Astrocyte (in vitro differentiated cells and primary cell): ENCODE measurements at regions not wholly inside any gene's neighbourhood (a gene's known extent, or its start where the extent isn't known, plus 50 kb on each side); places are given as distances from the start of the nearest gene placed in this dataset.
"Not testable (repeated sequence)": the region's sequence is repeated elsewhere in the genome, so short reads cannot be mapped to it uniquely, and the experiment has no call there.

Experiments
- DNase-seq: peaks from one replicate; pipeline ENCODE4 v3.0.0-alpha.2; 2010; ENCODE audit warnings: low read depth
- FAIRE-seq: peaks from 2 replicates; lab custom pipeline; 2011; peaks lifted over from hg19 to GRCh38; lab: Jason Lieb, UNC
- H2AFZ ChIP-seq: 2 replicates; pipeline ENCODE4 v1.6.0; 2012; ENCODE audit warnings: low read depth, low read length, inconsistent platforms
- H3K27ac ChIP-seq: 2 replicates; pipeline ENCODE4 v1.5.1; 2011; ENCODE audit warnings: low read depth, low read length, inconsistent platforms
- H3K27me3 ChIP-seq: 2 replicates; pipeline ENCODE4 v1.6.0; 2011; ENCODE audit warnings: low read length, inconsistent platforms; ENCODE audit not compliant: insufficient read depth
- H3K36me3 ChIP-seq: 2 replicates; pipeline ENCODE4 v1.5.1; 2011; ENCODE audit warnings: low read length, inconsistent platforms; ENCODE audit not compliant: insufficient read depth
- H3K4me1 ChIP-seq: 2 replicates; pipeline ENCODE4 v1.5.1; 2011; ENCODE audit warnings: low read length, inconsistent platforms; ENCODE audit not compliant: insufficient read depth
- H3K4me2 ChIP-seq: 2 replicates; pipeline ENCODE4 v1.6.0; 2012; ENCODE audit warnings: low read length, inconsistent platforms
- H3K4me3 ChIP-seq: 2 replicates; pipeline ENCODE4 v1.5.1; 2011; ENCODE audit warnings: low read depth, mild to moderate bottlenecking, low read length, inconsistent platforms; ENCODE audit not compliant: insufficient read depth
- H3K79me2 ChIP-seq: 2 replicates; pipeline ENCODE4 v1.6.0; 2012; ENCODE audit warnings: mild to moderate bottlenecking, low read length, inconsistent platforms; ENCODE audit not compliant: insufficient read depth
- H3K9ac ChIP-seq: 2 replicates; pipeline ENCODE4 v1.6.0; 2012; ENCODE audit warnings: mild to moderate bottlenecking, low read length, inconsistent platforms
- H3K9me3 ChIP-seq: 2 replicates; pipeline ENCODE4 v1.5.1; 2012; ENCODE audit warnings: low read depth, mild to moderate bottlenecking, low read length, inconsistent platforms; ENCODE audit not compliant: insufficient read depth
- H4K20me1 ChIP-seq: 2 replicates; pipeline ENCODE4 v1.6.0; 2012; ENCODE audit warnings: low read length, inconsistent platforms; ENCODE audit not compliant: insufficient read depth
- H3K27ac Mint-ChIP-seq: one replicate; pipeline ENCODE4 v1.8.0; 2021; ENCODE audit warnings: mild to moderate bottlenecking, mixed read lengths; ENCODE audit not compliant: unreplicated experiment
- H3K27me3 Mint-ChIP-seq: one replicate; pipeline ENCODE4 v1.8.0; 2021; ENCODE audit warnings: low read depth, mixed read lengths; ENCODE audit not compliant: unreplicated experiment
- H3K36me3 Mint-ChIP-seq: one replicate; pipeline ENCODE4 v1.8.0; 2021; ENCODE audit warnings: low read depth, mixed read lengths; ENCODE audit not compliant: unreplicated experiment
- H3K4me1 Mint-ChIP-seq: one replicate; pipeline ENCODE4 v1.8.0; 2021; ENCODE audit warnings: low read depth, mixed read lengths; ENCODE audit not compliant: unreplicated experiment
- H3K4me3 Mint-ChIP-seq: one replicate; pipeline ENCODE4 v1.8.0; 2021; ENCODE audit warnings: mild to moderate bottlenecking, moderate library complexity, mixed read lengths; ENCODE audit not compliant: unreplicated experiment
- H3K9me3 Mint-ChIP-seq: one replicate; pipeline ENCODE4 v1.8.0; 2021; ENCODE audit warnings: mild to moderate bottlenecking, mixed read lengths; ENCODE audit not compliant: unreplicated experiment
- CTCF ChIP-seq: IDR thresholded peaks from 2 replicates; pipeline ENCODE4 v1.5.1; 2011; ENCODE audit warnings: low read depth, mild to moderate bottlenecking, inconsistent platforms, low read length, moderate library complexity; ENCODE audit not compliant: insufficient read depth
- EZH2 ChIP-seq: IDR thresholded peaks from 2 replicates; pipeline ENCODE4 v1.6.1; 2012; ENCODE audit warnings: mild to moderate bottlenecking, low read length, inconsistent platforms; ENCODE audit not compliant: insufficient read depth

- peaks cover 17% of the 10 kb centered on the region for H3K27me3 Mint-ChIP-seq
- Histone ChIP-seq H3K4me1 (no peaks in the 10 kb centered on the region), H4K20me1 (no peaks in the 10 kb centered on the region), H3K9me3 (no peaks in the 10 kb centered on the region), H3K79me2 (no peaks in the 10 kb centered on the region), H3K9ac (no peak overlapping the region), H3K36me3 (no peaks in the 10 kb centered on the region), H3K27ac (no peak overlapping the region), H3K4me2 (no peak overlapping the region), H3K27me3 (no peaks in the 10 kb centered on the region), H2AFZ (no peak overlapping the region), H3K4me3 (no peak overlapping the region)
- H3K27ac Mint-ChIP-seq = no peak overlapping the region
- DNase-seq (no peak), FAIRE-seq (no peak)
- no peak overlapping the region for H3K4me3 Mint-ChIP-seq
- no peak for TF ChIP-seq CTCF
- no peak for TF ChIP-seq EZH2
- no peaks in the 10 kb centered on the region for H3K36me3 Mint-ChIP-seq
- H3K9me3 Mint-ChIP-seq = no peaks in the 10 kb centered on the region
- H3K4me1 Mint-ChIP-seq = no peaks in the 10 kb centered on the region
Measured at GRCh38 chr2:158878003-158878402, 82.9 kb downstream of the DAPL1 start.

GRCh38 chr2:158879229-158879903 lies 84.2 kb downstream of the DAPL1 start:
- Histone ChIP-seq H3K9ac (no peak overlapping the region), H3K4me2 (no peak overlapping the region), H3K9me3 (no peaks in the 10 kb centered on the region), H3K27ac (no peak overlapping the region), H3K27me3 (no peaks in the 10 kb centered on the region), H3K79me2 (no peaks in the 10 kb centered on the region), H4K20me1 (no peaks in the 10 kb centered on the region), H3K4me3 (no peak overlapping the region), H3K4me1 (no peaks in the 10 kb centered on the region), H3K36me3 (no peaks in the 10 kb centered on the region), H2AFZ (no peak overlapping the region)
- Mint-ChIP-seq H3K4me3 (no peak overlapping the region), H3K27ac (no peak overlapping the region), H3K36me3 (no peaks in the 10 kb centered on the region), H3K4me1 (no peaks in the 10 kb centered on the region), H3K27me3 (peaks cover 19% of the 10 kb centered on the region), H3K9me3 (no peaks in the 10 kb centered on the region)
- DNase-seq = no peak
- FAIRE-seq = no peak
- no peak for TF ChIP-seq EZH2
- TF ChIP-seq CTCF = no peak

- H3K79me2 ChIP-seq = no peaks in the 10 kb centered on the region
- no peak overlapping the region for H3K4me3 Mint-ChIP-seq
- DNase-seq (no peak), FAIRE-seq (no peak)
- no peaks in the 10 kb centered on the region for H3K9me3 Mint-ChIP-seq
- no peaks in the 10 kb centered on the region for H3K36me3 ChIP-seq
- H3K4me1 ChIP-seq = no peaks in the 10 kb centered on the region
- no peaks in the 10 kb centered on the region for H3K9me3 ChIP-seq
- no peak overlapping the region for H3K27ac Mint-ChIP-seq
- no peak for TF ChIP-seq EZH2
- TF ChIP-seq CTCF = no peak
- no peaks in the 10 kb centered on the region for H3K4me1 Mint-ChIP-seq
- no peak overlapping the region for H3K27ac ChIP-seq
- no peak overlapping the region for H3K4me2 ChIP-seq
- no peak overlapping the region for H3K9ac ChIP-seq
- H2AFZ ChIP-seq = no peak overlapping the region
- no peaks in the 10 kb centered on the region for H3K36me3 Mint-ChIP-seq
- H3K4me3 ChIP-seq = no peak overlapping the region
- H3K27me3 ChIP-seq = no peaks in the 10 kb centered on the region
- H3K27me3 Mint-ChIP-seq = peaks cover 21% of the 10 kb centered on the region
- no peaks in the 10 kb centered on the region for H4K20me1 ChIP-seq
Measured at GRCh38 chr2:158882297-158882696, 86.1 kb upstream of the TANC1 start.

GRCh38 chr2:158884552-158884951 lies 83.9 kb upstream of the TANC1 start:
- not testable (repeated sequence) for H3K9ac ChIP-seq, H3K4me3 ChIP-seq, FAIRE-seq, H3K79me2 ChIP-seq, H3K27ac ChIP-seq, H3K9me3 ChIP-seq, H2AFZ ChIP-seq, H3K27ac Mint-ChIP-seq, DNase-seq, H3K4me1 Mint-ChIP-seq, H3K4me1 ChIP-seq, H4K20me1 ChIP-seq, H3K36me3 ChIP-seq, H3K36me3 Mint-ChIP-seq, H3K9me3 Mint-ChIP-seq, H3K4me3 Mint-ChIP-seq, H3K4me2 ChIP-seq, H3K27me3 ChIP-seq
- H3K27me3 Mint-ChIP-seq = peaks cover 21% of the 10 kb centered on the region
